Astrocyte (in vitro differentiated cells and primary cell): ENCODE measurements at regions not wholly inside any gene's neighbourhood (a gene's known extent, or its start where the extent isn't known, plus 50 kb on each side); places are given as distances from the start of the nearest gene placed in this dataset.
A peak's percentile ranks its signal among the peaks of the same experiment; 100 is the strongest.

Source experiments
- DNase-seq: peaks from one replicate; pipeline ENCODE4 v3.0.0-alpha.2; 2010; ENCODE audit warnings: low read depth
- FAIRE-seq: peaks from 2 replicates; lab custom pipeline; 2011; peaks lifted over from hg19 to GRCh38; lab: Jason Lieb, UNC
- H2AFZ ChIP-seq: 2 replicates; pipeline ENCODE4 v1.6.0; 2012; ENCODE audit warnings: low read depth, low read length, inconsistent platforms
- H3K27ac ChIP-seq: 2 replicates; pipeline ENCODE4 v1.5.1; 2011; ENCODE audit warnings: low read depth, low read length, inconsistent platforms
- H3K27me3 ChIP-seq: 2 replicates; pipeline ENCODE4 v1.6.0; 2011; ENCODE audit warnings: low read length, inconsistent platforms; ENCODE audit not compliant: insufficient read depth
- H3K36me3 ChIP-seq: 2 replicates; pipeline ENCODE4 v1.5.1; 2011; ENCODE audit warnings: low read length, inconsistent platforms; ENCODE audit not compliant: insufficient read depth
- H3K4me1 ChIP-seq: 2 replicates; pipeline ENCODE4 v1.5.1; 2011; ENCODE audit warnings: low read length, inconsistent platforms; ENCODE audit not compliant: insufficient read depth
- H3K4me2 ChIP-seq: 2 replicates; pipeline ENCODE4 v1.6.0; 2012; ENCODE audit warnings: low read length, inconsistent platforms
- H3K4me3 ChIP-seq: 2 replicates; pipeline ENCODE4 v1.5.1; 2011; ENCODE audit warnings: low read depth, mild to moderate bottlenecking, low read length, inconsistent platforms; ENCODE audit not compliant: insufficient read depth
- H3K79me2 ChIP-seq: 2 replicates; pipeline ENCODE4 v1.6.0; 2012; ENCODE audit warnings: mild to moderate bottlenecking, low read length, inconsistent platforms; ENCODE audit not compliant: insufficient read depth
- H3K9ac ChIP-seq: 2 replicates; pipeline ENCODE4 v1.6.0; 2012; ENCODE audit warnings: mild to moderate bottlenecking, low read length, inconsistent platforms
- H3K9me3 ChIP-seq: 2 replicates; pipeline ENCODE4 v1.5.1; 2012; ENCODE audit warnings: low read depth, mild to moderate bottlenecking, low read length, inconsistent platforms; ENCODE audit not compliant: insufficient read depth
- H4K20me1 ChIP-seq: 2 replicates; pipeline ENCODE4 v1.6.0; 2012; ENCODE audit warnings: low read length, inconsistent platforms; ENCODE audit not compliant: insufficient read depth
- H3K27ac Mint-ChIP-seq: one replicate; pipeline ENCODE4 v1.8.0; 2021; ENCODE audit warnings: mild to moderate bottlenecking, mixed read lengths; ENCODE audit not compliant: unreplicated experiment
- H3K27me3 Mint-ChIP-seq: one replicate; pipeline ENCODE4 v1.8.0; 2021; ENCODE audit warnings: low read depth, mixed read lengths; ENCODE audit not compliant: unreplicated experiment
- H3K36me3 Mint-ChIP-seq: one replicate; pipeline ENCODE4 v1.8.0; 2021; ENCODE audit warnings: low read depth, mixed read lengths; ENCODE audit not compliant: unreplicated experiment
- H3K4me1 Mint-ChIP-seq: one replicate; pipeline ENCODE4 v1.8.0; 2021; ENCODE audit warnings: low read depth, mixed read lengths; ENCODE audit not compliant: unreplicated experiment
- H3K4me3 Mint-ChIP-seq: one replicate; pipeline ENCODE4 v1.8.0; 2021; ENCODE audit warnings: mild to moderate bottlenecking, moderate library complexity, mixed read lengths; ENCODE audit not compliant: unreplicated experiment
- H3K9me3 Mint-ChIP-seq: one replicate; pipeline ENCODE4 v1.8.0; 2021; ENCODE audit warnings: mild to moderate bottlenecking, mixed read lengths; ENCODE audit not compliant: unreplicated experiment
- CTCF ChIP-seq: IDR thresholded peaks from 2 replicates; pipeline ENCODE4 v1.5.1; 2011; ENCODE audit warnings: low read depth, mild to moderate bottlenecking, inconsistent platforms, low read length, moderate library complexity; ENCODE audit not compliant: insufficient read depth
- EZH2 ChIP-seq: IDR thresholded peaks from 2 replicates; pipeline ENCODE4 v1.6.1; 2012; ENCODE audit warnings: mild to moderate bottlenecking, low read length, inconsistent platforms; ENCODE audit not compliant: insufficient read depth

DNA sequence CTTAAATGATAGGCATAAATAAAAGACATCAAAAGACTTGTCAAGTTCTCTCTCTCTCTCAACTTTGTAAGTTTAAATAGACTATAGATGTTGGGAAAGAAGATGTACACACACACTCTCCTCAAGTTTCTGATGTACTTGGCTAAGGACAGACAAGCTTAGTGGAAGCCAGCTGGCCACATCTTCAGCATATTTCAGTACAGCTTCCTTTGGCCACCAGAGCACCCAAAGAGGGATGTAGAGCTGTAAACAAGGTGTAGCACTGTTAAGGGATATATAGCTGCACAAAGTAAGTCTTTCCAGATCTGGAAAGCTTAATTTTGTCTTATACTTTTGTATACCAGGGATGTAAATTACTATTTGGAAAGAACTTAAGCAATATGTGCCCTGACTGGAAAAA, 64.3 kb upstream of the MSTN start:
- Histone ChIP-seq H3K9me3 (no peaks in the 10 kb centered on the region), H4K20me1 (no peaks in the 10 kb centered on the region), H3K9ac (no peak overlapping the region), H2AFZ (no peak overlapping the region), H3K27me3 (no peaks in the 10 kb centered on the region), H3K79me2 (no peaks in the 10 kb centered on the region), H3K27ac (no peak overlapping the region), H3K4me1 (peaks cover 6% of the 10 kb centered on the region), H3K4me3 (no peak overlapping the region), H3K36me3 (no peaks in the 10 kb centered on the region), H3K4me2 (no peak overlapping the region)
- Mint-ChIP-seq H3K27ac (no peak overlapping the region), H3K27me3 (no peaks in the 10 kb centered on the region), H3K9me3 (no peaks in the 10 kb centered on the region), H3K4me3 (no peak overlapping the region), H3K4me1 (peaks cover 4% of the 10 kb centered on the region), H3K36me3 (no peaks in the 10 kb centered on the region)
- no peak for FAIRE-seq
- no peak for DNase-seq
- TF ChIP-seq EZH2 (no peak), CTCF (no peak)

- Mint-ChIP-seq H3K4me1 (peaks cover 4% of the 10 kb centered on the region), H3K27ac (no peak overlapping the region), H3K27me3 (no peaks in the 10 kb centered on the region), H3K9me3 (no peaks in the 10 kb centered on the region), H3K4me3 (no peak overlapping the region), H3K36me3 (no peaks in the 10 kb centered on the region)
- Histone ChIP-seq H3K27me3 (no peaks in the 10 kb centered on the region), H3K36me3 (no peaks in the 10 kb centered on the region), H3K4me2 (peak overlapping the region; percentile 6), H3K4me3 (no peak overlapping the region), H4K20me1 (no peaks in the 10 kb centered on the region), H3K9me3 (no peaks in the 10 kb centered on the region), H3K4me1 (peaks cover 6% of the 10 kb centered on the region), H3K9ac (no peak overlapping the region), H2AFZ (no peak overlapping the region), H3K79me2 (no peaks in the 10 kb centered on the region), H3K27ac (no peak overlapping the region)
- FAIRE-seq (no peak), DNase-seq (peak; percentile 70)
- no peak for TF ChIP-seq CTCF
- no peak for TF ChIP-seq EZH2
These were observed 61.4 kb upstream of the MSTN start for GRCh38 chr2:190123956-190124355.

DNA sequence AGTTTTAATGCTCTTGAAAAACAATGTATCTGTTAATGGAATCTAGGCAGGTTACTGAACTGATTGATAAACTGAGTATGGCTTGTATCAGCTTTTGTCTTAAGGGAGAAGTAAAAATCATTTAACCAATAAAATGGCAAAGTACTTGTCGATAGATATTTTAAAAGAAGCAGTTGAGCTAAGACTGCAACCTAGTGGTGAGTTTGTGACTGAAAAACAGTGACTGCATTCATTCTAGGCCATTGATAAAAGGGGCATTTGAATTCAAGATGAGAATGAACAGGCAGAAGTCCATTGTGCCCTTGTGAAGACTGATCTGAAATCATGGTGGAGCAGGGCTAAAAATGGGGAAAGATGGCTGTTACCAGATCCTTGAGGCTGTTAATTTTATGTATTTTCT, 59.4 kb upstream of the MSTN start:
- Mint-ChIP-seq H3K36me3 (no peaks in the 10 kb centered on the region), H3K9me3 (no peaks in the 10 kb centered on the region), H3K27me3 (no peaks in the 10 kb centered on the region), H3K4me3 (no peak overlapping the region), H3K4me1 (peaks cover 4% of the 10 kb centered on the region), H3K27ac (no peak overlapping the region)
- Histone ChIP-seq H3K9ac (no peak overlapping the region), H3K9me3 (no peaks in the 10 kb centered on the region), H3K36me3 (no peaks in the 10 kb centered on the region), H3K4me3 (no peak overlapping the region), H3K4me2 (no peak overlapping the region), H3K4me1 (peaks cover 6% of the 10 kb centered on the region), H3K27me3 (no peaks in the 10 kb centered on the region), H4K20me1 (no peaks in the 10 kb centered on the region), H2AFZ (no peak overlapping the region), H3K79me2 (no peaks in the 10 kb centered on the region), H3K27ac (no peak overlapping the region)
- no peak for DNase-seq
- FAIRE-seq = no peak
- TF ChIP-seq CTCF (peak; percentile 42), EZH2 (no peak)
